Tongue (tissue), 1 donor: ENCODE measurements at regions not wholly inside any gene's neighbourhood (a gene's known extent, or its start where the extent isn't known, plus 50 kb on each side); places are given as distances from the start of the nearest gene placed in this dataset.
A peak's percentile ranks its signal among the peaks of the same experiment; 100 is the strongest.
"Not testable (repeated sequence)": the region's sequence is repeated elsewhere in the genome, so short reads cannot be mapped to it uniquely, and the experiment has no call there.

Experiments
- DNase-seq: peaks from one replicate; pipeline ENCODE4 v3.0.0-alpha.2; 2015

GRCh38 chr4:4666693-4667621 lies 125.1 kb upstream of the STX18 start:
- peak; percentile 41 for DNase-seq

- no peak for DNase-seq
These were observed 124.3 kb upstream of the STX18 start for GRCh38 chr4:4666187-4666586.

GRCh38 chr4:4664234-4664633 lies 122.4 kb upstream of the STX18 start:
- DNase-seq: no peak

- DNase-seq: no peak
These were observed 121.2 kb upstream of the STX18 start for GRCh38 chr4:4663028-4663427.

- no peak for DNase-seq
These were observed 120.4 kb upstream of the STX18 start for GRCh38 chr4:4662230-4662629.

- DNase-seq: no peak
These were observed 118.2 kb upstream of the STX18 start for GRCh38 chr4:4659871-4660651.

GRCh38 chr4:4658052-4658451 lies 116.2 kb upstream of the STX18 start:
- DNase-seq: no peak

- no peak for DNase-seq
These were observed 115.1 kb upstream of the STX18 start for GRCh38 chr4:4656977-4657376.

- DNase-seq: no peak
These were observed 114.1 kb upstream of the STX18 start for GRCh38 chr4:4655901-4656300.

GRCh38 chr4:4655011-4655410 lies 113.2 kb upstream of the STX18 start:
- DNase-seq: no peak

GRCh38 chr4:4651811-4652755 lies 110.2 kb upstream of the STX18 start:
- DNase-seq: no peak

GRCh38 chr4:4647041-4647440 lies 105.2 kb upstream of the STX18 start:
- no peak for DNase-seq

- DNase-seq: no peak
These were observed 103.9 kb upstream of the STX18 start for GRCh38 chr4:4645743-4646142.

GRCh38 chr4:4644277-4644676 lies 102.4 kb upstream of the STX18 start:
- DNase-seq: not testable (repeated sequence)

GRCh38 chr4:4643743-4644142 lies 101.9 kb upstream of the STX18 start:
- DNase-seq: not testable (repeated sequence)

GRCh38 chr4:4643306-4643705 lies 101.5 kb upstream of the STX18 start:
- no peak for DNase-seq

GRCh38 chr4:4642496-4643000 lies 100.7 kb upstream of the STX18 start:
- DNase-seq: no peak

GRCh38 chr4:4641661-4642495 lies 100.0 kb upstream of the STX18 start:
- DNase-seq: no peak

- no peak for DNase-seq
These were observed 99.4 kb upstream of the STX18 start for GRCh38 chr4:4641254-4641653.

GRCh38 chr4:4640692-4641091 lies 98.8 kb upstream of the STX18 start:
- no peak for DNase-seq

GRCh38 chr4:4639370-4639769 lies 97.5 kb upstream of the STX18 start:
- DNase-seq: no peak
